ENCODE measurements at regions not wholly inside any gene's neighbourhood (a gene's known extent, or its start where the extent isn't known, plus 50 kb on each side); places are given as distances from the start of the nearest gene placed in this dataset.

GRCh38 chr10:90652519-90652918 is 205.3 kb downstream of the HTR7 start:
- no peaks in the 10 kb centered on the region for H3K9me3 ChIP-seq (ENCODE audit: control insufficient read depth in 1 of 2, insufficient read depth in 1 of 2, low read length in 2 of 2)
- H3K36me3 Mint-ChIP-seq (ENCODE audit: low read depth) = no peaks in the 10 kb centered on the region
- H3K4me3 ChIP-seq (ENCODE audit: low read length) = no peak overlapping the region
- H3K27ac Mint-ChIP-seq = no peak overlapping the region
- H3K4me1 Mint-ChIP-seq (ENCODE audit: low read depth) = no peaks in the 10 kb centered on the region
- no peak for DNase-seq
- no peak overlapping the region for H3K27ac ChIP-seq (ENCODE audit: low read depth in 1 of 2, low read length in 2 of 2)
- no peak overlapping the region for H3K4me3 Mint-ChIP-seq
- ATAC-seq (ENCODE audit: poor library complexity) = no peak
- CTCF ChIA-PET = no interaction called here
- POLR2A ChIA-PET = no interaction called here
- H3K36me3 ChIP-seq (ENCODE audit: insufficient read depth, low read length) = no peaks in the 10 kb centered on the region
- no peaks in the 10 kb centered on the region for H3K27me3 ChIP-seq (ENCODE audit: control insufficient read depth in 1 of 2, insufficient read depth in 2 of 2, low read length in 2 of 2)
- H3K9me3 Mint-ChIP-seq = peaks cover 3% of the 10 kb centered on the region
- TF ChIP-seq CTCF (IDR thresholded peaks at IDR 0.05) = no peak
- H3K4me1 ChIP-seq (ENCODE audit: insufficient read depth, low read length) = no peaks in the 10 kb centered on the region
- intact Hi-C loops (cut with DNase I, micrococcal nuclease) = no loop called here
- peaks cover 14% of the 10 kb centered on the region for H3K27me3 Mint-ChIP-seq

GRCh38 chr10:90658791-90659190 is 199.0 kb downstream of the HTR7 start:
- Histone ChIP-seq H3K4me3 (ENCODE audit: low read length) (no peak overlapping the region), H3K4me1 (ENCODE audit: insufficient read depth, low read length) (no peaks in the 10 kb centered on the region), H3K27ac (ENCODE audit: low read depth in 1 of 2, low read length in 2 of 2) (no peak overlapping the region), H3K36me3 (ENCODE audit: insufficient read depth, low read length) (no peaks in the 10 kb centered on the region), H3K27me3 (ENCODE audit: control insufficient read depth in 1 of 2, insufficient read depth in 2 of 2, low read length in 2 of 2) (no peaks in the 10 kb centered on the region), H3K9me3 (ENCODE audit: control insufficient read depth in 1 of 2, insufficient read depth in 1 of 2, low read length in 2 of 2) (peaks cover 0 to 10% of the 10 kb centered on the region in 2 experiments)
- DNase-seq = no peak
- Mint-ChIP-seq H3K36me3 (ENCODE audit: low read depth) (no peaks in the 10 kb centered on the region), H3K27me3 (peaks cover 4% of the 10 kb centered on the region), H3K27ac (no peak overlapping the region), H3K4me3 (no peak overlapping the region), H3K4me1 (ENCODE audit: low read depth) (no peaks in the 10 kb centered on the region), H3K9me3 (peaks cover 5% of the 10 kb centered on the region)
- no peak for ATAC-seq (ENCODE audit: poor library complexity)
- intact Hi-C loops (cut with DNase I, micrococcal nuclease) = no loop called here
- POLR2A ChIA-PET = no interaction called here
- CTCF ChIA-PET = no interaction called here
- TF ChIP-seq CTCF (IDR thresholded peaks at IDR 0.05) = no peak

GRCh38 chr10:90665905-90666662 is 191.8 kb downstream of the HTR7 start:
- no peak for TF ChIP-seq CTCF (IDR thresholded peaks at IDR 0.05)
- H3K27me3 ChIP-seq (ENCODE audit: control insufficient read depth in 1 of 2, insufficient read depth in 2 of 2, low read length in 2 of 2) = no peaks in the 10 kb centered on the region
- H3K36me3 Mint-ChIP-seq (ENCODE audit: low read depth) = no peaks in the 10 kb centered on the region
- H3K4me1 ChIP-seq (ENCODE audit: insufficient read depth, low read length) = no peaks in the 10 kb centered on the region
- ATAC-seq (ENCODE audit: poor library complexity) (no peak), DNase-seq (no peak)
- H3K4me3 ChIP-seq (ENCODE audit: low read length) = no peak overlapping the region
- no peak overlapping the region for H3K27ac Mint-ChIP-seq
- ChIA-PET CTCF (no interaction called here), POLR2A (no interaction called here)
- H3K36me3 ChIP-seq (ENCODE audit: insufficient read depth, low read length) = no peaks in the 10 kb centered on the region
- no peaks in the 10 kb centered on the region for H3K4me1 Mint-ChIP-seq (ENCODE audit: low read depth)
- H3K9me3 Mint-ChIP-seq = peaks cover 8% of the 10 kb centered on the region
- H3K9me3 ChIP-seq (ENCODE audit: control insufficient read depth in 1 of 2, insufficient read depth in 1 of 2, low read length in 2 of 2) = no peaks in the 10 kb centered on the region
- intact Hi-C loops (cut with DNase I, micrococcal nuclease) = no loop called here
- H3K27ac ChIP-seq (ENCODE audit: low read depth in 1 of 2, low read length in 2 of 2) = no peak overlapping the region
- peaks cover 9% of the 10 kb centered on the region for H3K27me3 Mint-ChIP-seq
- H3K4me3 Mint-ChIP-seq = no peak overlapping the region

All from CD4-positive, alpha-beta T cell (primary cell).